Nephron progenitor cell (in vitro differentiated cells): ENCODE measurements at regions not wholly inside any gene's neighbourhood (a gene's known extent, or its start where the extent isn't known, plus 50 kb on each side); places are given as distances from the start of the nearest gene placed in this dataset.

Experiments used
- DNase-seq: peaks from one replicate; pipeline ENCODE4 v3.0.0; 2021
- H3K27ac Mint-ChIP-seq: 2 replicates; pipeline ENCODE4 v1.8.0; 2021; ENCODE audit warnings: mild to moderate bottlenecking, moderate library complexity, mixed read lengths
- H3K27me3 Mint-ChIP-seq: 2 replicates; pipeline ENCODE4 v1.8.0; 2021; ENCODE audit warnings: mild to moderate bottlenecking, low read depth, mixed read lengths; ENCODE audit not compliant: poor library complexity
- H3K36me3 Mint-ChIP-seq: 2 replicates; pipeline ENCODE4 v1.8.0; 2021; ENCODE audit warnings: low read depth, mixed read lengths
- H3K4me1 Mint-ChIP-seq: 2 replicates; pipeline ENCODE4 v1.8.0; 2021; ENCODE audit warnings: mixed read lengths
- H3K4me3 Mint-ChIP-seq: 2 replicates; pipeline ENCODE4 v1.8.0; 2021; ENCODE audit warnings: mild to moderate bottlenecking, moderate library complexity, mixed read lengths
- H3K9me3 Mint-ChIP-seq: 2 replicates; pipeline ENCODE4 v1.8.0; 2021; ENCODE audit warnings: mild to moderate bottlenecking, moderate library complexity, mixed read lengths
- CTCF ChIP-seq: fragments of 200-600 bp; sonication (generic); IDR thresholded peaks from 2 replicates; pipeline ENCODE4 v1.5.0; 2021; ENCODE audit warnings: antibody characterized with exemption

GRCh38 chr18:8893628-8894231, 188.4 kb downstream of the MTCL1 start:
- no peak overlapping the region for H3K27ac Mint-ChIP-seq
- H3K27me3 Mint-ChIP-seq: peaks cover 4% of the 10 kb centered on the region
- peaks cover 6% of the 10 kb centered on the region for H3K9me3 Mint-ChIP-seq
- peaks cover 9% of the 10 kb centered on the region for H3K4me1 Mint-ChIP-seq
- TF ChIP-seq CTCF: no peak
- DNase-seq: no peak
- no peaks in the 10 kb centered on the region for H3K36me3 Mint-ChIP-seq
- no peak overlapping the region for H3K4me3 Mint-ChIP-seq

GRCh38 chr18:8894823-8895222, 189.5 kb downstream of the MTCL1 start:
- Mint-ChIP-seq H3K27me3 (peaks cover 4% of the 10 kb centered on the region), H3K4me3 (no peak overlapping the region), H3K9me3 (peaks cover 4% of the 10 kb centered on the region), H3K36me3 (no peaks in the 10 kb centered on the region), H3K27ac (no peak overlapping the region), H3K4me1 (peaks cover 20% of the 10 kb centered on the region)
- no peak for DNase-seq
- TF ChIP-seq CTCF: no peak

- no peak for TF ChIP-seq CTCF
- H3K36me3 Mint-ChIP-seq: no peaks in the 10 kb centered on the region
- peaks cover 4% of the 10 kb centered on the region for H3K9me3 Mint-ChIP-seq
Observed at GRCh38 chr18:8895341-8895740, 190.0 kb downstream of the MTCL1 start.

GRCh38 chr18:8895987-8896619, 190.7 kb downstream of the MTCL1 start:
- no peak overlapping the region for H3K27ac Mint-ChIP-seq
- DNase-seq: no peak
- H3K9me3 Mint-ChIP-seq: peaks cover 4% of the 10 kb centered on the region
- H3K36me3 Mint-ChIP-seq: no peaks in the 10 kb centered on the region
- no peak overlapping the region for H3K4me3 Mint-ChIP-seq
- peaks cover 4% of the 10 kb centered on the region for H3K27me3 Mint-ChIP-seq
- H3K4me1 Mint-ChIP-seq: peaks cover 29% of the 10 kb centered on the region
- TF ChIP-seq CTCF: no peak

More at GRCh38 chr18:8895341-8895740, 190.0 kb downstream of the MTCL1 start:
- H3K27ac Mint-ChIP-seq: no peak overlapping the region
- H3K4me3 Mint-ChIP-seq: no peak overlapping the region
- peaks cover 26% of the 10 kb centered on the region for H3K4me1 Mint-ChIP-seq
- no peak for DNase-seq
- H3K27me3 Mint-ChIP-seq: peaks cover 4% of the 10 kb centered on the region

- Mint-ChIP-seq H3K4me3 (no peak overlapping the region), H3K27me3 (peaks cover 4% of the 10 kb centered on the region), H3K4me1 (peaks cover 27% of the 10 kb centered on the region), H3K27ac (no peak overlapping the region), H3K9me3 (peaks cover 28% of the 10 kb centered on the region), H3K36me3 (peaks cover 8% of the 10 kb centered on the region)
- TF ChIP-seq CTCF: no peak
- no peak for DNase-seq
Observed at GRCh38 chr18:8899000-8899399, 193.6 kb downstream of the MTCL1 start.

- Mint-ChIP-seq H3K27me3 (peaks cover 4% of the 10 kb centered on the region), H3K9me3 (peaks cover 44% of the 10 kb centered on the region), H3K36me3 (peaks cover 15% of the 10 kb centered on the region), H3K4me1 (peaks cover 27% of the 10 kb centered on the region), H3K4me3 (no peak overlapping the region), H3K27ac (peak overlapping the region; percentile 12)
- no peak for DNase-seq
- TF ChIP-seq CTCF: no peak
Observed at GRCh38 chr18:8900552-8900951, 195.2 kb downstream of the MTCL1 start.
